ENCODE measurements at regions not wholly inside any gene's neighbourhood (a gene's known extent, or its start where the extent isn't known, plus 50 kb on each side); places are given as distances from the start of the nearest gene placed in this dataset.

DNA sequence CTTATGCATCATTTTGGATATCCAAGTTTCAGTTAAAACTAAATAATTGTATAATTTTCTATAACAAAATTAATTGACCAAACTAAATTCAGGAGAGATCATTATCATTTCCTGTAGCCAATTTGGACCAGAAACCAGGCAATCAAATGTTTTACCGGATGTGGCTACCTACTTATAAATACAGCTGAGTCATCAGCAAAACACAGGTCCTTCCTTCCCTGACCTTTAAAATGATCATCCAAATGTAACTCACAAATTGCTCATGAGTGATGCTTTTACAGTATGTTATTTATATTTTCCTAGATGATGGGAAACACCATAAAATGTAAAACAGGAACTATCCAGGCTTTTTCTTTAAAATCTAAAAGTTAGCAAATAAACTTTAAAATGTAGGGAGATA is 133.7 kb downstream of the CBLN2 start:
- Histone ChIP-seq H3K4me3 (no peak overlapping the region), H3K27ac (no peak overlapping the region)
- DNase-seq (ENCODE audit: low spot score), result no peak
- TF ChIP-seq, protein P1, sequence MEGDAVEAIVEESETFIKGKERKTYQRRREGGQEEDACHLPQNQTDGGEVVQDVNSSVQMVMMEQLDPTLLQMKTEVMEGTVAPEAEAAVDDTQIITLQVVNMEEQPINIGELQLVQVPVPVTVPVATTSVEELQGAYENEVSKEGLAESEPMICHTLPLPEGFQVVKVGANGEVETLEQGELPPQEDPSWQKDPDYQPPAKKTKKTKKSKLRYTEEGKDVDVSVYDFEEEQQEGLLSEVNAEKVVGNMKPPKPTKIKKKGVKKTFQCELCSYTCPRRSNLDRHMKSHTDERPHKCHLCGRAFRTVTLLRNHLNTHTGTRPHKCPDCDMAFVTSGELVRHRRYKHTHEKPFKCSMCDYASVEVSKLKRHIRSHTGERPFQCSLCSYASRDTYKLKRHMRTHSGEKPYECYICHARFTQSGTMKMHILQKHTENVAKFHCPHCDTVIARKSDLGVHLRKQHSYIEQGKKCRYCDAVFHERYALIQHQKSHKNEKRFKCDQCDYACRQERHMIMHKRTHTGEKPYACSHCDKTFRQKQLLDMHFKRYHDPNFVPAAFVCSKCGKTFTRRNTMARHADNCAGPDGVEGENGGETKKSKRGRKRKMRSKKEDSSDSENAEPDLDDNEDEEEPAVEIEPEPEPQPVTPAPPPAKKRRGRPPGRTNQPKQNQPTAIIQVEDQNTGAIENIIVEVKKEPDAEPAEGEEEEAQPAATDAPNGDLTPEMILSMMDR (IDR thresholded peaks at IDR 0.05), result no peak

DNA sequence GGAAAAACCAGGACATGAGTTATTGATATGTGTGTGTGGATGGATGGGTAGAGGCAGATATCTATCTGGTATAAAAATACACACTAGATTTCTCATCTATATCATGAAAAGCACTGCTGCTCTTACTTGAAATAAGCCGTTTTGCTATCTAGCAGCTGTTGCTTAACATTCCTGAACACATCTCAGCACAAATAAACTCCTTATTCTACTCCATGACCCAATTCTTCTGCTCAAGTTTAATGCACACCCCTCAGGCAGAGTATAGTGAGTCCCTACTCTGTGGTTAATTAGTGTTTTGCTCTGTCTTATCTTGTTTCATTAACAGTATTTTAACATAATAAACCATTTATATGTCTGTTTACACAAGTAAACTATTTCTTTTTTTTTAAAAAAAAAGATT is 134.2 kb downstream of the CBLN2 start:
- no peak overlapping the region for H3K27ac ChIP-seq
- TF ChIP-seq, protein P1 (IDR thresholded peaks at IDR 0.05), result no peak
- no peak for DNase-seq (ENCODE audit: low spot score)
- H3K4me3 ChIP-seq, result no peak overlapping the region

DNA sequence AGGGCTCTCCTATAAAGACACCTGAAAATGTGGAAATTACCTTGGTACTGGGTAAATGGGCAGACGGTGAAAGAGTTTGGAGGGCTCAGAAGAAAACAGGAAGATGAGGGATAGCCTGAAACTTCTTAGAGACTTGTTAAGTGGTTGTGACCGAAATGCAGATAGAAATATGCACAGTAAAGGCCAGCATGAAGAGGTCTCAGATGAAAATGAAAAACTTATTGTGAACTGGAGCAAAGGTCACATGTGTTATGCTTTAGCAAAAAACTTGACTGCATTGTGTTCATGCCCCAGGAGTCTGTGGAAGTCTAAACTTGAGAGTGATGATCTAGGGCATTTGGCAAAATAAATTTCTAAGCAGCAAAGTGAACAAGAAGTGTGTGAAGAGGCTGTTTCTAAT is 137.1 kb downstream of the CBLN2 start:
- TF ChIP-seq, protein P1 (IDR thresholded peaks at IDR 0.05), result no peak
- Histone ChIP-seq H3K27ac (no peak overlapping the region), H3K4me3 (no peak overlapping the region)
- no peak for DNase-seq (ENCODE audit: low spot score)

DNA sequence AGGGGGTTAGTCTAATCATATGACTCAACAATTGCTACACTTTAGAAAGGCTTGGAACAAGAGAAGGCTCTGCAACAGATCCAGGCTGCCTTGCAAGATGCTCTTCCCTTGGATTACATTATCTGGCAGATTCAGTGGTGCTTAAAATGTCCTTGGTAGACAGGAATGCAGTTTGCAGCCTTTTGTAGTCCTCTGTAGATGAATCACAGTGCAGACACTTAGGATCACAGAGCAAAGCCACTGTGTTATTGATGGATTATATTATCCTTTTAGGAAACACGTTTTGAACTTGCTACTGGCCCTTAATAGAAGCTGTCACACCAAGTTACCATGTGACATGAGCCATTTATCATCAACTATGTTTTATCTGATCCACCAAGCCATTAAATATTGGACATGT is 152.2 kb downstream of the CBLN2 start:
- TF ChIP-seq, protein P1 (IDR thresholded peaks at IDR 0.05), result no peak
- no peak overlapping the region for H3K4me3 ChIP-seq
- no peak for DNase-seq (ENCODE audit: low spot score)
- no peak overlapping the region for H3K27ac ChIP-seq

GRCh38 chr18:72391427-72391826 is 152.7 kb downstream of the CBLN2 start:
- H3K27ac ChIP-seq, result no peak overlapping the region
- no peak for DNase-seq (ENCODE audit: low spot score)
- TF ChIP-seq, protein P1 (IDR thresholded peaks at IDR 0.05), result no peak
- no peak overlapping the region for H3K4me3 ChIP-seq

DNA sequence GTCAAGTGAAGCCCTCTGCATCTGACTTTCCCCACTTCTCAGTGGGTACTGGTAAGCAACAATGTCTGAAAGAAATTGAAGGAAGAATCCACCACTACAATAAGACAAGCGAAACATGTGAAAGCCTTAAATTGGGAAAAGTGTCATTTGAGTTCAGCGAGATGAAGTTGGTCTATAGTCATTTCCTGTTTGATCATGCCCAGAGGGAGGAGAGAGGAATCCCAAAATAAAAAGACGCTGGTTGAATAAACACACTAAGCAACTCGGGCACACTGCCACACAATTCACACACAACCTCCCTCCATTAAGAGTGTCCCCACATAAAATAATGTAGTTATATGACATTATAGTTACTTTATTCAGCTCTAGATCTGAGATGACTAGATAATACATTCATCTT is 166.1 kb downstream of the CBLN2 start:
- no peak for DNase-seq (ENCODE audit: low spot score)
- no peak overlapping the region for H3K4me3 ChIP-seq
- H3K27ac ChIP-seq, result no peak overlapping the region
- TF ChIP-seq, protein P1 (IDR thresholded peaks at IDR 0.05), result no peak

DNA sequence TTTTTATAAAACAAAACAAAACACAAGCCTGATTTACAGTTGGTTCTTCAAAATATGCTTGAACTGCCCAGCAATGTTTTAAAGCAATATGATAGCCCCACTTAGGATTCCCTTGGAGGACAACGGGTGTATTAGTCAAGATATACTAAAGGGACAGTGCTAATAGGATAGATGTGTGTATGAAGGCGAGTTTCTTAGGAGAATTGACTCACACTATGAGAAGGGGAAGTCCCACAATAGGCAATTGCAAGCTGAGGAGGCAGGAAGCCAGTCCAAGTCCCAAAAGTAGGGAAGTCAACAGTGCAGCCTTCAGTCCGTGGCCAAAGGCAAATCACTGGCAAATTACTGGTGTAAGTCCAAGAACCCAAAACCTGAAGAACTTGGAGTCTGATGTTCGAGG is 167.9 kb downstream of the CBLN2 start:
- H3K4me3 ChIP-seq, result no peak overlapping the region
- DNase-seq (ENCODE audit: low spot score), result no peak
- TF ChIP-seq, protein P1 (IDR thresholded peaks at IDR 0.05), result no peak
- H3K27ac ChIP-seq, result no peak overlapping the region
